ENCODE measurements at regions not wholly inside any gene's neighbourhood (a gene's known extent, or its start where the extent isn't known, plus 50 kb on each side); places are given as distances from the start of the nearest gene placed in this dataset.
A peak's percentile ranks its signal among the peaks of the same experiment; 100 is the strongest.

DNA sequence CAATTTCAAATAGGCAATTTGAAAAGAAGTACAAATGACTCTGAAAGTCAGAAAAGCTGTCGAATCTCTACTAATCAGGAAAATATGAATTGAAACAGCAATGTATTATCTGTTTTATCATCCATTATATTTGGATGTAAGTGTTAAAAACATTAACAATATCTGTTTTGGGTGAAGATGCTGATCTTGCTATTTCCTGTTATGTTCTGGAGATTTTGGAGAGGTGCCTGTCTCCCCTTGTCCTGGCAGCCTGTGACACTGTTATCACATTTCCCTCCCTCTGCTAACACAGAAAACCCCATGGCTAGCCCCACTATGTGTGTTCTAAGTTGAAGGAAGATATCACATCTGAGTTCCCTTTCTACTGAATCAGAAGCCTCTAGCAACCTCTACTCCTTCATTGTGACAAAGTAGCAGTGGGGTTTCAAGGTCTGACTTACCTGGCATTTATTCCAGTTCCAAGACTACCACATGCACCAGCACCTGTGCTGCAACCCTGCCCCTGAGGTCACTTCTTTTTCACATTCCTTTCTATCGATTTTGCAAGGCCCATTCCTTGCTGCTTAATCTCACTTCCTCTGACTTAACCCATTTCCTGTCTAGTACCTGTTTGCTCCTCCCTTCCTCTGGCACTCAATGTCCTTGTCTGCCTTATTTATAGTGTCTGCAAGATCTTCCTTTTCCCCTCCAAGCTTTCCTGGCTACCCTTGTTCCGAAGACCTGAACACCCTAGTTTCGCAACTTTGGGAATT lies 95.5 kb upstream of the COL8A1 start:
- DNase-seq (ENCODE audit: low read depth): no peak

GRCh38 chr3:99541181-99541580 lies 97.2 kb upstream of the COL8A1 start:
- DNase-seq (ENCODE audit: low read depth): no peak

DNA sequence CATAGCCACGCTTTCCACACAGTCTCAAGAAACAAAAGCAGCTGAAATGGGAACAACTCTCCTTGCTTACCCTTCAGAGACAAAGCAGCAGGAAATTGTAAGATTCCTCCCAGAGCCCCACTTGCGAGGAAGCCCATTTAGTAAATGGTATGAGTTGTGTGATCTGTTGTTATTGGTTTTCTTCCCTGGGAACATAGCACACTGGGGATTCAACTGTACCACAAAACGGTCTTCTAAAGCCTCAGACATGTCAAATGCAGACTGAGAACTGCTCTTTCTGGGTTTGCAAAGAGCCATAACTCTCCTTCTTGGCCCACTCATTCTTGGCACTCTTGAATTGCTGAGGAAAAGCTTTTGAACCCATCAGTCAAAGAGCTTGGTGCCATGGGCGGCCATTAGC lies 101.0 kb upstream of the COL8A1 start:
- no peak for DNase-seq (ENCODE audit: low read depth)

- DNase-seq (ENCODE audit: low read depth): no peak
These were observed 101.7 kb upstream of the COL8A1 start for GRCh38 chr3:99536555-99537314.

DNA sequence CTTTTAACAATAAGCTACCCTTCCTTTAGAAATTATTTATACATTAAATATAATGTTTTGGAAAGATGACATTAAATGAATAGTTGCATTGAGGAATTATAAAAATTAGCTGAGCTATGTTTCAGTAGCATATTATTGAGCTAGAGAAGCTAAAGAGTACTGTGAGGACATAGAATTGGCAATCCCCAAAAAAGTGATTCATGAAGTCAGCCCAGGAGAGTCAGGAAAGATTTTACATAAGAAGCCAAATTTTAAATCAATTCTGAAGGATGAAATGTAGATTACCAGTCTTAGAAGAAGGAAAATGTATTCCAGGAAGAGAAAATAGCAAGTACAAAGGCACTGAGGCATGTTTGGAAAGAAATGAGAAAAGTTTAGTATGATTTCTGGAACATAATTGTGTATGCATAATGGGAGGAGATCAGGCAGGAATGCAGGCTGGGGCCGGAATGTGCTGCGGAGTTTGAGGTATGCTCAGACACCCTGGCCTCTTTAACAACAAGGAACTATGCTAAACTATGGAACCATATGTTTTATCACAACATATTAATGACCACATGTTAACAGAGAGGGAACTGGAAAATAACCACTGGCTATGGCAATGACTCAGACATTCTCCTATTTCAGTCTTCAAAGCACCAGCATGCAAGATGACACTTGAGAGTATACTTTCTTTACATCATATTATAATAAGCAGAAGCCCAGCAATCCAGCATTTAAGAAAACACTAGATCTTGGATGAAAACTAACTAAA lies 103.3 kb upstream of the COL8A1 start:
- DNase-seq (ENCODE audit: low read depth): peak; percentile 82

- DNase-seq (ENCODE audit: low read depth): peak; percentile 83
These were observed 106.1 kb upstream of the COL8A1 start for GRCh38 chr3:99532246-99532645.

- no peak for DNase-seq (ENCODE audit: low read depth)
These were observed 109.1 kb upstream of the COL8A1 start for GRCh38 chr3:99529265-99529664.

- DNase-seq (ENCODE audit: low read depth): peak; percentile 48
These were observed 111.5 kb upstream of the COL8A1 start for GRCh38 chr3:99526921-99527320.

GRCh38 chr3:99524559-99524958 lies 113.8 kb upstream of the COL8A1 start:
- DNase-seq (ENCODE audit: low read depth): no peak

DNA sequence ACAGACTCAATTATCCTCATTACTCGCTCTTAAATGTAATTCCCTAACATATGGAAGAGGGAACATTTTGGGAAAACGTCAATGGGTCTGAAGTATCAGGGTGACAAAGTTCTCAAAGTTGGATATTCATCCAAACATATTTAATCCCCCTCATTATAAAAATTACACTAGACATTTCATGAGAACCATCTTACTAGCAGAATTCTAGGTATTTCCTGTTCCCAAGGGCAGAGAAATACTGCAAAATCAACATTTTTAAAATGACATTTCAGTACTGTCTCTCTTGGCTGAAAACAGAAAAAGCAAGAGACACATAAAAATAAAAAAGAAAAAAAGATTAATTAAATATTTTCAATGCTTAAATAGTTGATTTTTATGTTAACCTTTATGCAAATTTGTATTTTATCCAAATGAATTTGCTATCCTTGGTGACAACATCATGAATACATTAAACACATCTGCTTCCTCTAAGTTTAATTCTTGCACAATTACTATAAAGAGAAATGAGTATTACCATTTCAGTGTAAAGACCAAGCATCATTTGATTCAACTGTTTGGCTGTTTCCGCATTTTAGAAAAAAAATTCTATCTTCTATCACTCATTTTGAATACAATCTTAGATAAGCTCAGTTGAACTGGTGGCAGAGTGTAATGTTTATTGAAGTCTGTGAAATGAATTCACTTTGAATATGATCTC lies 114.8 kb upstream of the COL8A1 start:
- no peak for DNase-seq (ENCODE audit: low read depth)

- DNase-seq (ENCODE audit: low read depth): no peak
These were observed 116.2 kb upstream of the COL8A1 start for GRCh38 chr3:99522147-99522546.

DNA sequence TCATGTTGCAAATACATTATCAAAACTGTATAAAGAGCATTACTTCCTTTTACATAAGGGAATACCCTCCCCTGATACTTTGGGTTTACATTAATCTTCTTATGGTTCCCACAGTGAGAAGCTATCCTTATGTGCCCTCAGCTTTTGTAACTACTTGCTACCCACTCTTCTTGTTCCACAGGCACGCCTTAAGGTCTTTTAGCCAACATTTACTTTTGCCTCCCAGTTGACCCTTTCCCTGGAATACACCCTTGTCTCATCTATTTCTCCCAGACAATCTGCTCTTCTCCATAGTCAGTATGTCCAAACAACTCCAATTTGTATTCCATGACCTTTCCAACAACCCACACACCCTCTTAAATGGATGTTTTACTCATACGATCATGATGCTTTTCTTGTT lies 116.8 kb upstream of the COL8A1 start:
- DNase-seq (ENCODE audit: low read depth): no peak

- no peak for DNase-seq (ENCODE audit: low read depth)
These were observed 117.9 kb upstream of the COL8A1 start for GRCh38 chr3:99520513-99520912.

DNA sequence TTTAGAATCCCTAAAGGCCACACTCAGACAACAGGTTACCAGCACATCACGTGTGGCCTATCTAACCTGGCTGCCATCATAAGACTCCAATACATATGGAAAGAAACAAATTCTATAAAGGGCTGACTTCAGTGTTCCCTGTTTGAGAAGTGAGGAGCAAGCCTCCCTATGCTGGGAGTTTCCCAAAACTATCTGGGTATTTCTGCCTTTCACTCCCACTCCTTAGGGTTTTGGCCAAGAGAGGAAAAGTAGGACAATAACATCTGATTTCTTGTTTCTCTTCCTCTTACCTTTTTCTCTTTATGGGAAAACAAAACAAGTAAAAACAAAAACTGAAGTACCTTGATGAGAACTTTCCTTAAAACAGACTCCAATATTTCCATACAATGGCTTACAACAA lies 121.5 kb upstream of the COL8A1 start:
- DNase-seq (ENCODE audit: low read depth): no peak

GRCh38 chr3:99515891-99516290 lies 122.5 kb upstream of the COL8A1 start:
- no peak for DNase-seq (ENCODE audit: low read depth)

DNA sequence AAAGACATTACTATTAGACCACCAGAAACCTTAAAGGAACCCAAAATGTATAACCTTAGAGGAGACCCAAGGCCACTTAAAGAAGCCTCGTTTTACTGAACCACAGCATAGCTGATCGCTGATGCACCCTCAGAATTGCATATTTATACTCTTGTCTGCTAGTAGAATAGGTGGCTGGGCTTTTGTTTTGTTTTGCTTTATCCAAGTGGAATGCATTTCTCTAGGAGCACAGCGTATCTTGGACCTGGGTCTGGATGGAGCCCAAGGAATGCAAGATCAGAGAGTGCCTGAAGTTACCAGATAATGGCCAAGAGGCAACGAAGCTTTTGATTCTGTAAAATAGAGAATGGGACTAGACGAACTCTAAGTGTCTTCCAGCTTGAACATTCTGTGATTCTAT lies 129.2 kb upstream of the COL8A1 start:
- DNase-seq (ENCODE audit: low read depth): peak; percentile 94

- no peak for DNase-seq (ENCODE audit: low read depth)
These were observed 130.2 kb upstream of the COL8A1 start for GRCh38 chr3:99508191-99508590.

DNA sequence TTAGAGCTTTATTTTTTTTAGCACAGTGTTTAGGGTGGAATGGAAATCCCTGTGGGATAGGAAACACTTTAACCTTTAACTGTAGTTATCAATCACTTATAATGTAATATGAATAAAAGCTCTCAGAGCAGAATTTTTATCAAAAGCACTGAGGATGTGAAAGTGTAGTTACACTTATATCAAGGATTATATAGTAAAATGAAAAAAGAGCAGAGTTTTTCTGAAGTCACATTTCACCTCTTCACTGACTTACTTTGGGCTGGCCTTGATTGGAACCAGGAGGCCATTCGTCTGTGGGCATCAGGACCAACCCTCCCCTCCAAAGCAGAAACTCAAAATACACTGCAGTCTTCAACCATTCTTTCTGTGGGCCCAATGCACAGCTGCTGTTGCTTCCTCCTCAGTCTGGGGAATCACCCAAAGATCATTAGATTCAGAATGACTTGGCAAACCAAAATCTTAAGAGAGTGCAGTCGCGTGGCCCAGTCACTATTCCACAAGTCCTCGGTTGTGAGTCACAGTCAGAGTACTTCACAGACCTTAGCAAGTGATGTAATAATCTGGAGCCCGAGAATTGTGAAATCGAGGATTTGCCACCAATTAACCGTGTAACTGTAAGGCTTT lies 132.6 kb upstream of the COL8A1 start:
- peak; percentile 92 for DNase-seq (ENCODE audit: low read depth)

DNA sequence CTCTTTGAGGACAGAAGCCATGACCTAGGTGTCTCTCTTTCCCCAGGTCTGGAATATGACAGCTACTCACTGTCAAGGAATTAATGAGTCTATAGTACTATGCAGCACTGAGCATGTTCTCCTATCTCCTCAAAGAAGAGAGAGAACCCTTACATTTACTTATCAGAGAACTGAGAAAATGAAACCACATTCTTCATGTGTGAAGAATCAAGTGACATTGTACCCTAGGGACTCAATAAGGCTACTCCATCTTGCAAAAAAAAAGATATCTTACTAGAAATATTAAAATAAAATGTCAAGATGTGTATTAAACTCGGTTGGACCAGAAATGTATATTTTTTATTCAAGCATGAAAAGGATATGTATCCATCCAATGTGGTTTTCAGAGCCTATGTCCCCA lies 133.2 kb upstream of the COL8A1 start:
- DNase-seq (ENCODE audit: low read depth): no peak

GRCh38 chr3:99504258-99504657 lies 134.1 kb upstream of the COL8A1 start:
- DNase-seq (ENCODE audit: low read depth): peak; percentile 47

DNA sequence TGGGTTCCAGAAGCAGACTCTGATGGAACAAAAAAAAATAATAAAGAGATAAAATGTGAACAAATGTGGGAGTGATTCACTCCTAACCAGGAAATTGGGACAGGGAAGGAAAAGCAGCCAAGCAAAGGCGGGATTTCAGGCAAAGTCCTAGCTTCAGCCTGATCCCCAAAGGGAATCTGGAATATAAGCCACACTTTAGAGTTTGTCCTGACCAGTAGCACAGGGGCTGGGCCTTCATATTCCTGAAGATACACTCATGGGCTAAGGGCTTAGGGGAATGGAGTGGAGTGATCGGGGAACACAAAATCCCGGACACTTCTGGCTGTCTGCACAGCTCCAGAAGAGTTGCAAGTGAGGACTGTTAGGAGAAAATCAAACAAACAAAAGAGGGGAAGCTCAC lies 135.0 kb upstream of the COL8A1 start:
- peak; percentile 41 for DNase-seq (ENCODE audit: low read depth)

DNA sequence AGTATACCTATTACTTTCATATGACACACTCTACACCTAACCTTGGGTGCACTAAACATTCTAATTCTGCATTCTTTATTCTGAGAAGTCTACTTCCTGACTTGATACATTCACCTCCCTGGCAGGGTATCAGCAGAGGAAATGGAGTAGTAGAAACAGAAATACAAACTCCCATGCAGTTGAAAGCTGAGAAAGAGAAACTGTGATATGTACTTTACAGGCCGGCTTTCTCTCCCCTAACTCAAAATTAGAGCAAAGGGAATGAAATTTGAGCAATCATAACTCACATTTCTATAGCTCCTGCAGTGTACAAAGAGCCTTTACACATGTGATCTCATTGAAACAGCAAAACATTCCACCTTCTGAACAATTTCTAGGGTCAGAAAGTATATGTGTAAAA lies 135.5 kb upstream of the COL8A1 start:
- DNase-seq (ENCODE audit: low read depth): no peak

All from amniotic epithelial cell (primary cell).